SW480 (cell line): ENCODE measurements at regions not wholly inside any gene's neighbourhood (a gene's known extent, or its start where the extent isn't known, plus 50 kb on each side); places are given as distances from the start of the nearest gene placed in this dataset.
A peak's percentile ranks its signal among the peaks of the same experiment; 100 is the strongest.

Source experiments
- DNase-seq: peaks from one replicate; pipeline ENCODE4 v3.0.0-alpha.2; 2016; ENCODE audit warnings: low spot score

DNA sequence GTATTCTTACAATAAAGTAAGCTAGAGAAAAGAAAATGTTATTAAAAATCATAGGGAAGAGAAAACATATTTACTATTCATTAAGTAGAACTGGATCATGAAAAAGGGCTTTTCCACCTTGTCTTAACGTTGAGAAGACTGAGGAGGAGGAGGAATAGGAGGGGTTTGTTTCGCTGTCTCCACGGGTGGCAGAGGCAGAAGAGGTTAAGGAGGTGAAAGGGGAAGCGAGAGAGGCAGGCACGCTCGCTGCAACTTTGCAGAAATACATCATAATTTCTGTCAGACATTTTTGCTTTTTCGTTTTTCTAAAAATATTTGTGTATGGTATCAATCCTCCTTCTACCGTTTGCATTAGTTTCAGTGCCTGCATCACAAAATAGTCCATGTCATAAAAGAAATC is 2375.1 kb upstream of the AGA start:
- no peak for DNase-seq

DNA sequence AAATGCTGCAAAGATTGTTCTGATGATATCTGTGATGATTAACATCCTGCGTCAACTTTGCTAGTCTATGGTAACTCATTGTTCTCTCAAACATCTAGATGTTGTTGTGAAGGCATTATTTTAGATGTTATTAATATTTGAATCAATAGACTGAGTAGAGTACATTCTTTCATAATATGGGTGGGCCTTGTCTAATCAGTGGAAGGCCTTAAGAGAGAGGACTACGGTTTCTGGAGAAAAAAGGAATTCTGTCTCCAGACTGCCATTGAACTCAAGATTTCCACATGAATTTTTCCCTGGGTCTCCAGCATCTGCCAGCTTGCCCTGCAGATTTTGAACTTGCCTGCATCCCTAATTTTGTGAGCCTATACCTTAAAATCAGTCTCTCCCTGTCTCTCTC is 2381.1 kb upstream of the AGA start:
- DNase-seq: no peak

DNA sequence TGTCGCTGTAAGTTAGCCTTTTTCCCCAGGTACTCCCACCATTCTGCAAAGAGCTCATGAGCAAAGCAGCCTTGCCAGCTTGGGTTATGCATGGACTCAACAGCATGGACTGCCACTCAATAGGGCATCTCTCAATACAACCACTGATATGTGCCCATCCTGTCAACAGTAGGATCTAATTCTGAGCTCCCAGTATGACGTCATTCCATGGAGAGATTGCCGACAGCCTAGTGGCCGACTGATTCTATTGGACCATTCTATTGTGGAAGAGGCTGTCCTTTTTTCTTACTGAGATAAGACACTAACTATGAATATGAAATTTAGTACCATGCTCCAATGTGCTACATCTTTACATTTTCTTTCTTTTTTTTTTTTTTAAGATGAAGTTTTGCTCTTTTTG is 2389.0 kb upstream of the AGA start:
- DNase-seq: no peak

DNA sequence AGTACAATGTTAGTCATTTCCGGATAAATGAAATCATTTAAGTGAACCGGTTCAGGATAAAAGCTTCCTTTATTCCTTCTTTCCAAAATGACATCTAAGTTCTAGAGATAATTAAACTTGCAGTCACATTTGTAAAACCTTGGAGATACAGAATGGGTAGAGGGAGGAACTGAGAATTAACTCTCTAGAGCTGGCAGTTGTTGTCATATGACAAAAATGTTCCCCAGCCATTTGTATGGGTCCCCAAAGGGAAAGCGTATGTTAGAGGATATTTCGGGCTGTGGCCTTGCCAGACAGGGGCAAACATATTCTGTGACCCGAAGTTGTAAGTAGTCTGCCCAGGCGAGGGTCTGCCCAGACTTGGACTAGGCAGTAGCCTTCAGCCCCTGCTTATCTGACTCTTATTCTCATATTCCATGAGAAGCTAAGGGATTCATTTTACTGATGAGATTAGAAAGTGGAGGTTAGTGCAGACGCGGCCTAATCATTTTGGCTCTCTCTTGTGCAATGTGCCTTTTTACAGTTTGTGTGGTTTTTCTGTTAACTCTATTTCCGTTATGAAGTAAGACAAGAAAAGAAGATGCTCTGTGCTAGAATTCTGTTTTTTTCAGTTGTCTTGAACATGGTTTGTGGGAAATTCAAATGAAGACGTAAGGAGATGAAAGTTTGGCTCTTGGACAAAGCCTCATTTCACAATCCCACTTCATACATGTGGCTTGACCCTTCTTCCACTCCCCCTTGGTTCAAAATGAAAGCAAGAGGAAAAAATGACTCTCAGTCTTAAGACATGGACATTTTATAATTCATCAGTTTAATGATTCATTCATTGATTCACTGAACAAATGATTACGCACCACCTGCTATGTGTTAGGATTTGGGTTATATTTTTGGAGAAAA is 2394.2 kb upstream of the AGA start:
- DNase-seq: no peak

DNA sequence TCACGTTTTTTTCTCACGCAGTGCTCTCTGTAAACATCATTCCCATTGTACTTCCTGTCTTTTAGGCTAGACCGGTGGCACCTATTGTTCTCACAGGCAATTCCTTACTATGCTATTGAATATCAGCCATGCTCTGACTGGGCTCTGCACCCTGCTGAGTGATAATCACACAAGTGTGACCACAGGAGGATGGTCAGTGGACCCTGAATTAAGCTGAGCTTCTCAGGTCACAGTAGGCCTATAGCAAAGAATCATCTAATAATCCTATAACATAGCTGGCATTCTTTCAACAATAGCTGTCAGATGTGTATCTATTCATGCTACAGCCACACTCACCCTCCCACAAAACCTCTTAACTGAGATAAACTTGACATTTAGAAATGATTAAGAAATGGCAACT is 2399.8 kb upstream of the TENM3 start:
- no peak for DNase-seq

DNA sequence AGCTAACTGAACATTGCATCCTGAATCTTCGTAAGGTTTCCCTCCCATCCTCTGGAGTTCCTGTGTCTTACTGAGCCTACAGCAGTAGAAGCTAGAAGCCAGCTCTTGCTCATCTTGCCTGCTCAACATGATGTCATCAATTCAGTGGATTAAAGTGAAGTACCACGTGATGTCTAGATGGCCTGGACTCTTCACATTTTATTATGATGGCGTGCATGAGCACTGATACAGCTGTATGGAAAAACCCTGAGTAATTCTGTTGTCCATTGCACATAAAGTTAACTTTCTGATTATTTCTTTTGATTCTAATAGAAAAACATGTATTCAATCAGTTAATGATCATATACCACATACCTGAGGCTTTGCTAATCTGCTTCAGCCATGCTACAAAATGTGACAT is 2387.7 kb upstream of the TENM3 start:
- no peak for DNase-seq

DNA sequence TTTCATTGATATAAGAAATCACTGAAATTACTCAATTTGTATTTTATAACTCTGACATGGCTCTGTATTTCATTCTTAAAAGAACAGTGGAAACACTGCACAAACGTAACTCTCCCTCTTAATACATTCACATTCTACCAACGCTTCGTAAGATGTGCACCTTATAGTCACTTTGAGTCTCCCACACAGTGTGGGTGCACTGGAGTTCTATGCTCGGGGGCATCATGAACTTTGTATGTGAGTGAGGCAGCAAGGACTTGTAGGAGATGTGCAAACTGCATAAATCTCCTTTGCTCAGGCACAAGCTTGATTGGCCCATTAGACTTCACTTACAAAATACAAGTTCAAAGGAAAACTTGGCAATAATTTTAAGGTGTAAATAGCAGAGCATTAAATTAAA is 2385.0 kb upstream of the TENM3 start:
- no peak for DNase-seq

DNA sequence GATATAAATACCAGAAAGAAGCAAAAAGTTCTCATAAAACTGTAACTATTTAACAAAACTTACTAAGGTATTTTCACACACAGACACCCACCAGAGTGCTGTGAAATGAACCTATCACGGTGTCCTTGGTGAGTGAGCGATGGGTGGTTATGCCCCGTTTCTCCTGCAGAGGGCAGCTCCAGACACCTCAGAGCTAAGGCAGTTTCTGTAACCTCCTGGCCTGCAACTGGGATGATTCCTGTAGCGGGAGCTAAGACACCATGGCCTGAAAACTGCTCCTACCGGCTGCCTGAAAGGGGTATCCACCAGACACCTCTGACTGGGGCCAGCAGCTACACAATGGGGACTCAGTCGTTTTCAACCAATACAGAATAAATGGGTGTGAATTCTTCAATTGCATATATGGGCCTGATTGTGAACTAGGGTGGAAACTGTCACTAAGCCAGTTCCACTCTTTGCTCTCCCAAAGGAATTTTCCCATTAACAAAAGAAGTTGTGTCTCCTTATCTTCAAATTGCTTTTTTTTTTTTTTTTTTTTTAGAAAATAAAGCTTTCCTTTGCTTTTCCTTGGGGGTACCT is 2375.8 kb upstream of the TENM3 start:
- peak; percentile 44 for DNase-seq

DNA sequence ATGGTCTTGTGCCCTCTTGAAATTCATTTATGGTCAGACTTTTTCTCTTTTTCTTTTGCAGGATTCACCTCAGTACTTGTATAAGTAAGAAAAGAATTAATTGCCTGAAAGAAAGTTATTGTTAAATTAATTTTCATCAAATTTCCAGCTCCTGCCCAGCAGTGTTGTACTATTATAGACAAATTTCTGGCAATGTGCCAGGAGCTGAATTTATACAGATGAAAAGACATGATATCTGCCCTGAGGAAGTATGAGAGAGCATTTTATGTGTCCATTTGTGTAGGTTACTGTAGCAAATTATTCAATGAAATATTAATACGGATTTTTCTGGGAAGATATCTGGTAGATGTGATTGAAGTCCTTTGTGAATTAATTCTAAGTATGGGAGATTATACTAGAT is 2371.5 kb upstream of the TENM3 start:
- DNase-seq: no peak

DNA sequence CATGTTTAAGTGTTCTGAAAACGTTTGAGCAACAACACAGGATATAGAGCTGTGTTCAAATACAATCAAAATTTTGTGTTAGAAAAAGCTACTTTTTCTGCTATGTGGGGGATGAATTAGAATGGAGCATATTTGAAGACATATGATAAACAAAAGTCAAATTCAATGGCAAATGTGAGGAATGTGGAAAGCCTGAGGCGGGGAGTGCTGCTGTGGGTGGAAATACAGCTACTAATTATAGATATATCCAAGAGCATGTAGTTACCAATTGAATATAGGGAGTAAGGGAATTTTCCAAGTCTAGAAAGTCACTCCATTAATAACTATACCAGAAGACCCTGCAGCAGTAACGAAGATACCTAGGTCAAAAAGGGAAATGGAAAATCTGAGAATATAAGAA is 2370.4 kb upstream of the TENM3 start:
- DNase-seq: no peak

DNA sequence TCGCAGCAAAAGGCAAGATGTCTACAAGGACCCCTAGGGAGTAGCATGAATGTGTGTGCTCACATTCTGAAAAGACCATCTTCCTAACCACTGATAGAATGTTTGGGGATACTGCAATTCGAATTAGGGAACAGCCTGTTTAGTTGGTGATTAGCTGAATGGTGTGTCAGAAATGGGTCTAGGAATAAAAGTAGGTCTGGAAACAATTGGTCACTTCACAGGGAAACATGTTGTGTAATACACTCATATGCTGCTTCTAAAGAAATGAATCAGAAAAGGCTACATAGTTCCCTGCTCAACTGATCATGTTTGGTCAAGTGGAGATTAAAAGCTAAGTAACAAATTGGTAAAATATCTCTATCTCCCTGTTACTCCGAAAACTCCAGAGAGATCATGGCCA is 2362.4 kb upstream of the TENM3 start:
- DNase-seq: no peak

DNA sequence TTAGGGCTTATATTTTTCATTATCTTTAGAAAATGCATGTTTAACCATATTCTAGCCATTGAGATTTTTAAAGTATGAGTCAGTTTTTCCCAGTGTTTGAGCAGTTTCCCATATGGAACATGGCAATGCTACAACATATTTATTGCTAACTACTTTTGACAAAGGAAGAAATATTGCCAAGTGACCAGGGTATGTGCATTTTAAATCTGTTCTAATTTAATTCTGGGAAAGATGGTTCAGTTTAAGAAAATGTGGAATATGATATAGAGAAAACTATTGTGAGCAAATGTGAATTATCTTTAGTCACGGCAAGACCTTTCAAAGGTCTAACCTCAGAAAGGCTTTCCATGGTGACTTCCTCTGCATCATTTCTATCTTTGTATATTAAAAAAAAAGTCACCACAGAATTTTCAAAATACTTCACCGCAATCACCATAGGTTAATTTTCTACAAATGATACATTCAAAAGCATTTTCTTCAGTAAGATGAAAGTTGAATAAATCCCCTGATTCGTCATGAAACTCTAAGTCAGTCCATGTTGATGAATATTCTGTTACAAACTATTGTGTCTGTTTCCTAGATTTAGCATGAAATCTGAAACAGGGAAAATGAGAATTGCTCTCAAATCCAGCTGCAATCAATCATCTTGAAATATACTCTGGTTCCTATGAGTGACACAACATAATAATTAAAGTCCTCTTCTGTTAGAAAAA is 2349.0 kb upstream of the TENM3 start:
- DNase-seq: no peak

DNA sequence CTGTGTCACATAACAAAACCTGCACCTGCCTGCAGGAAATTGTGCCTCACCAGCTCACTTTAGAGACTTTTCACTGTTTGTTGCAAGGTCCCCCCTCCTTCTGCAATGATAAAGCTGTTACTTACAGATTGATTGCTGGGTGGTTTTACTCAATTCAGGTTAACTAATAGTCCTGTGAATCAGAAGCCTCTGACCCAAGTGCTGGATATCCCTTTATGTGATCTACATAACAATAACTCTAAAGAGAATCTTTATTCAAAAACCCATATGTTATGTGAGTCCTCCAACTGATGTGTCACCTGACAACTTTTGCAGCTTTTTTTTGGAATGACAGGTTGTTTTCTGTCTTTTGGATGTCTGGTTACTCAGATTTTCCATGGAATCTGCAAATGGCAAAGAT is 2323.6 kb upstream of the TENM3 start:
- no peak for DNase-seq

DNA sequence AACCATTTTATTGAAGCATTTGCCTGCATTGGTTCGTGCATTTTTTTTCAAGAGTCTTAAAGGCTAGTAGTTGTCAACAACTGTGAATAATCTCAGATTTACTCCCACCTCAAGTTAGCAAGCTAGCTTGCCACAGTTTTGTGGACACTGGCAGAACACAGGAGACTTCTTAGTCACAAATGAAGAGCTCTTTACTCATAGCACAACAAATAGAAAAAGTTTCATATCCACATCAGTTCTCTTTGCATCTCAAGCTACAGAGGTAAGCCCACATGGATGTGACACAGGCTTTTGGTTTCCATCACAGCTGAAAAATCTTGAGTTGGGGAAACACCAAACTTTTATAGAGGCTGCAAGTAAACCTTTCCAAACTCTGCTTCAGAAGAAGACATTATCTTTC is 2315.7 kb upstream of the TENM3 start:
- DNase-seq: no peak

DNA sequence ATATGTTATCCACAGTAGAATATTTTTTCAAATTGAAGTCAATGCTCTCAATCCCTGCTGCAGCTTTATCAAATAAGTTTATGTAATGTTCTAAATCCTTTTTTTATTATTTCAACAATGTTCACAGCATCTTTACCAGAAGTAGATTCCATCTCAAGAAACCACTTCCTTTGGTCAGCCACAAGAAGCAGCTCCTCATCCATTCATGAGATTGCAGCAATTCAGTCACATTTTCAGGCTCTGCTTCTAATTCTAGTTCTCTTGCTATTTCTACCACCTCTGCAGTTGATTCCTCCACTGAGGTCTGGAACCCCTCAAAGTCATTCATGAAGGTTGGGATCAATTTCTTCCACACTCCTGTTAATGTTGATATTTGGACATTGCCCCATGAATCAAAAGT is 2301.3 kb upstream of the TENM3 start:
- no peak for DNase-seq

DNA sequence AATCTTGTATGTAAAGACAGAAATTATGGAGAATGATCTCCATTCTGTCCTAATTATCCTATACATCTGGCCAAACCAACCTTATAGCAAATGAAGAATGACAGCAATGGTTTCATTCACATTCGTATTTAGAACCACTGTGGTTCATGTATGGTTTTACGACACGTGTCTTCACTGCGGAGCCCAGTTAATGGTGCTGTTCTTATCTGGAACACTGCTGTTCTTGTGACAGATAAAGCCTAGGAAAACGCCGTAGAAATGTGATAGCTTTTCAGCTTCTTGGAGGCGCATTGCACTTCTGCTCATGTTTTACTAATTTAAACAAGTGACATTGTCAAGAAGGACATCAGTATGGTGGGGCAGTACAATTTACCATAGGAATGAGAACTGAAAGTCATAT is 2266.4 kb upstream of the TENM3 start:
- DNase-seq: no peak

DNA sequence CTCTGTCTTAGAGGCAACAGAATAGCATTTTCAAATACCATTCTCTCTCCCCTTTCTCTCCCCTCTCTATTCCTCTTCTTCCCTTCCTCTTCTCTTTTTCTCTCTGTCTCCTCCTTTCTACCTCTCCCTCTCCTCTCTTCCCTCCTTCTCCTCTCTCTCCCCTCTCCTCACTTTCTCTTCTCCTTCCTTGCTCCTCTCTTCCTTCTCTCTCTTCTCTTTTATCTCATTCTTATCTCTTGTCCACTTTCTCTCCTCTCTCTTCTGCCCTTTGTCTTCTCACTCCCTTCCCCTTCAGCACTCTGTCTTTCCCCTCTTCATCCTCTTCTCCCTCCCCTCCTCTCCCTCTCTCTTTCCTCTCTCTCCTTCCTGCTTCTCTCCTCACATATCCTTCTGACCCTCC is 2265.8 kb upstream of the TENM3 start:
- DNase-seq: no peak

DNA sequence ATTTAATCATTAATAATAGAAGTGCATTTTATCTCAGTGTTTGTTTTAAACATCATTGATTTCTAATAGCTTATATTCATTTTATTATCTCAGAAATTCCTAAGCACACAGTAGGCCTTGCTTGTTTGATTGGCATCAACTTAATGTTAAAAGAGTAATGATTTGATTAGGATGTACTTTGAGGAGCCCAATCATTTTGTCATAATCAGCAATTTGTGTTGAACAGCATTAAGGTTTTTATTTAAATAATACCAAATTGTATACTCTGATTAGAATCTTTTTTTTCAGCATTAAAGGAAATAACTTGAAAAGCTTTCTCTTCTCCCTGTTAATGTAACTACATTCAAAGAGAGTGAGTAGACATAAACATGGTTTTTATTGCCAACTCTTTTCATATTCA is 2262.0 kb upstream of the TENM3 start:
- DNase-seq: no peak

DNA sequence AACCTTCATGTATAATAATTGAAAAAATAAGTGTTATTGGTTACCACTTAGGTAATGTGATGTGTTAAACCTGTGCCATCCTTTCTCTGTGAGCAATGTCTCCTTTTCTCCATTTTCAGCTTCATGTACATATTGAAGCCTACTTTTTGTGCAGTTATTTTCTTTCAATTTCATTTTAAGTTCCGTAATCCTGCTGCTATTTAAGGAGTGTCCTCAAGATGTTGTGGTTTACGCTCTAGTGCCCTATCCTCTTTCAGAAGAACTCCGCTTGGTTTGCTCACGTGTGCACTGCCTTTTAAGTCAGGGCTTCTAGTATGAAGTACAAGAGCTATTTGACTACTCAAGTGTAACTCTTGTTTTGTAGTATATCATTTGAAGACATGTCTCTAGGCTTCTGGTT is 2253.2 kb upstream of the TENM3 start:
- DNase-seq: no peak

DNA sequence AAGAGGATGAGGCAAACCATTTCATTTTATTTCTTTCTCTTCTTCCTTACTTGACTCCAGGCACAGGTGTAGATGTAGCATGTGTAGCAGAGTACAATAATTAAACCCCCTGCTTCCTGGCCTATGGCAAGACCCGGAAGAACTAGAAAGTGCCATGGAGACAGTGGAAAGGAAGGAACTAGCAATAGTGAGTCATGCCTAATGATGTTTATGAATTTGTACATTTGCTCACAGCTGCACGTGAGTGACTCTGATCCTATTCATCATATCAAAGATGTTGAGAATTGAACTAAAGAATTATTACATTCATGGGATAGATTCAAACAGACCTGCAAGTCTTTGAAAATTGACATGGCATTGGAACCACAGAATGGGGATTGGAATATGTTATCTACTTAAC is 2233.9 kb upstream of the TENM3 start:
- no peak for DNase-seq

DNA sequence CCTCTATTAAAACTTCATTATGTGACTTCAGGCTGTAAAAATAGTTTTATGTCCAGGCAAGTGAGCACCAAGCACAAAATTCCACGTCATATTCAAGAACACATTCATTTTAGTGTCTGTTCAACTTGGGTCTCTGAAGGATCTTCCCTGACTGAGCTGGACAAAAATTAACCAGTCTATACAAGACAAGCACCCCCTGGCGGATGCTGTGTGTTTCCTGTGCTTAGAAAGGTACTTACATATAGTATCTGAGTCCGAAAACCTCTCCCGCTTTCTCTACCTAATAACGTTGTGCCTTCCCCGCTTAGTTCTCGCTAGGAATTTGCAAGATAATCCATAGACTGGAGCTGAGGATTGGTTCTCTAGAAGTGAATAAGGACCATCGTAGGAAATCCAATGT is 2214.5 kb upstream of the TENM3 start:
- peak; percentile 1 for DNase-seq

DNA sequence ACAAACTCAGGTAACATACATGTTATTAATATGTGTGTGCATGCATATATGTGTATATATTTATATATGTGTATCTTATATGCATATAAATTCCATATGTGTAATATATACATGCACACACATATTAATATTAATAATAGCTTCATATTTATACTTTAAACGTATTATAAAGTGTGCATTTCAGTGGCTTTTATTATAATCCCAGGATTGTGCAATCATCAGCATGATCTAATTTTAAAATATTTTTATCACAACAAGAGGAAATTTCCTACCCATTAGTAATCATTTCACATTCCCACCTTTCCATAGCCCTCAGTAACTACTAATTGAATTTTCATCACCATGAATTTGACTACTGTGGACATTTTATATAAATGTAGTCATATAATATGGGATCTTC is 2211.9 kb upstream of the TENM3 start:
- no peak for DNase-seq

DNA sequence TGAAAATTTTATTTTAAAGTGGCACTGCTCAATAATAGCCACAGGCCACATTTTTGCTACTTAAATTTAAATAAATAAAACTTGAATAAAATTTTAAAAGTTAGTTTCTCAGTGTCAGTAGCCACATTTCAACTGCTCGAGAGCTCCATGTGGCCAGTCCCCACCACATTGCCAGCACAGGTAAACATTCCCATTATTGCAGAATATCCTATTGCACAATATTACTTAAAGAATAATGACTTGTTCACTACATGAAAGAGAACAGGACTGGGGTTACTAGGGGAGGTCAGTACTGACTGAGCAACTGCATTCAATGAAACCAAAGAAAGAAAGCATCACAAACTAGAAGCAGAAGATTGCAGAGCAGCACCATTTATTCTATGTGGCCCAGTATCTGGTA is 2201.6 kb upstream of the TENM3 start:
- no peak for DNase-seq
